ENCODE measurements at regions not wholly inside any gene's neighbourhood (a gene's known extent, or its start where the extent isn't known, plus 50 kb on each side); places are given as distances from the start of the nearest gene placed in this dataset.

- no peak for TF ChIP-seq EZH2 (IDR thresholded peaks at IDR 0.05; ENCODE audit: borderline replicate concordance)
- TF ChIP-seq, protein P1, sequence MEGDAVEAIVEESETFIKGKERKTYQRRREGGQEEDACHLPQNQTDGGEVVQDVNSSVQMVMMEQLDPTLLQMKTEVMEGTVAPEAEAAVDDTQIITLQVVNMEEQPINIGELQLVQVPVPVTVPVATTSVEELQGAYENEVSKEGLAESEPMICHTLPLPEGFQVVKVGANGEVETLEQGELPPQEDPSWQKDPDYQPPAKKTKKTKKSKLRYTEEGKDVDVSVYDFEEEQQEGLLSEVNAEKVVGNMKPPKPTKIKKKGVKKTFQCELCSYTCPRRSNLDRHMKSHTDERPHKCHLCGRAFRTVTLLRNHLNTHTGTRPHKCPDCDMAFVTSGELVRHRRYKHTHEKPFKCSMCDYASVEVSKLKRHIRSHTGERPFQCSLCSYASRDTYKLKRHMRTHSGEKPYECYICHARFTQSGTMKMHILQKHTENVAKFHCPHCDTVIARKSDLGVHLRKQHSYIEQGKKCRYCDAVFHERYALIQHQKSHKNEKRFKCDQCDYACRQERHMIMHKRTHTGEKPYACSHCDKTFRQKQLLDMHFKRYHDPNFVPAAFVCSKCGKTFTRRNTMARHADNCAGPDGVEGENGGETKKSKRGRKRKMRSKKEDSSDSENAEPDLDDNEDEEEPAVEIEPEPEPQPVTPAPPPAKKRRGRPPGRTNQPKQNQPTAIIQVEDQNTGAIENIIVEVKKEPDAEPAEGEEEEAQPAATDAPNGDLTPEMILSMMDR (IDR thresholded peaks at IDR 0.05; ENCODE audit: poor library complexity): no peak
- no peak for TF ChIP-seq EZH2phosphoT487 (IDR thresholded peaks at IDR 0.05; ENCODE audit: low read depth, severe bottlenecking, unreplicated experiment)
These were observed 930.5 kb upstream of the MIR17HG start for GRCh38 chr13:90416938-90417337.
